Esophagus squamous epithelium (tissue), 5 donors: ENCODE measurements at regions not wholly inside any gene's neighbourhood (a gene's known extent, or its start where the extent isn't known, plus 50 kb on each side); places are given as distances from the start of the nearest gene placed in this dataset.

Experiments
- DNase-seq: peaks from one replicate; lab custom pipeline; 2025; lab: John Stamatoyannopoulos, UW
- H3K27ac ChIP-seq, 4 donors: fragments of 200-600 bp; sonication (generic); one replicate each; pipeline ENCODE4 v1.5.1; 2016 to 2019; ENCODE audit warnings: mild to moderate bottlenecking in 1 of 4
- H3K27me3 ChIP-seq, 4 donors: fragments of 200-600 bp; sonication (generic); 1 replicate in 3 of 4; 2 replicates in 1 of 4; pipeline versions ENCODE4 v1.5.1 to v1.6.0; 2017 to 2021; ENCODE audit warnings: antibody characterized with exemption in 1 of 4
- H3K36me3 ChIP-seq, 3 donors: fragments of 200-600 bp; sonication (generic); one replicate each; pipeline ENCODE4 v1.5.1; 2016 to 2019
- H3K4me1 ChIP-seq, 3 donors: fragments of 200-600 bp; sonication (generic); one replicate each; pipeline ENCODE4 v1.5.1; 2017 to 2019
- H3K4me3 ChIP-seq, 4 donors: fragments of 200-600 bp; sonication (generic); 1 replicate in 3 of 4; 2 replicates in 1 of 4; pipeline ENCODE4 v1.5.1; 2016 to 2019; ENCODE audit warnings: mild to moderate bottlenecking in 2 of 4, moderate library complexity in 1 of 4
- H3K9me3 ChIP-seq, 3 donors: fragments of 200-600 bp; sonication (generic); one replicate each; pipeline ENCODE4 v1.5.1; 2016 to 2019
- CTCF ChIP-seq, 6 experiments: fragments of 450-650 bp in 4 of 6; fragments of 200-600 bp in 2 of 6; sonication (generic) in 2 of 6; IDR thresholded peaks; one replicate each; pipeline ENCODE4 v1.5.1; 2016 to 2019; ENCODE audit warnings: antibody characterized with exemption in 6 of 6, mild to moderate bottlenecking in 4 of 6, moderate library complexity in 4 of 6
- POLR2A ChIP-seq, 4 donors: fragments of 450-650 bp; IDR thresholded peaks; one replicate each; pipeline ENCODE4 v1.6.1; 2017; ENCODE audit warnings: antibody characterized with exemption in 4 of 4, mild to moderate bottlenecking in 4 of 4, moderate library complexity in 3 of 4
- WGBS, 2 donors: methylation state at CpG; one replicate each; pipeline ENCODE4 v1.1.5; 2018; 5-methylcytosine and 5-hydroxymethylcytosine counted together
- intact Hi-C: fragments of 100-400 bp; cut with DNase I; formaldehyde crosslinking; loops from one replicate; pipeline ENCODE4 v1.15.0; 2022
- donor health status: DM: yes; HTN: yes; CAD: no.

DNA sequence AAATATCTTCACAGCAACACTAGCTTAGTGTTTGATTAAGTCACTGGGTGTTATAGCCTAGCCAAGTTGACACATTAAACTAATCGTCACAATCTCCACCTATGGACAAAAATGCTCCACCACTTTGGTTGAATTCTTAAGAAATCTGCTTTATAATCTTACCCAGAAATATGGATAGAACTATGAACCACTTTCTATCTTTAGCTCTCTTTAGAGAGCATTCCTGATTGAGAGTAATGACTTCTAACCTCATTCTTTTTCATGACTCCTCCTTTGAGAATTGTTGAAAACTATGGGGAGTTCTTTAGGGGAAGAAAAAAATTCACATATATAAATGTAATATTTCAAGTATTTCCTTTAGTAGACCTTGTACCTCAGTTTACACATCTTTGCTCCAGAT, 1282.2 kb upstream of the ZEB2 start:
- no peaks in the 10 kb centered on the region for H3K4me1 ChIP-seq
- 84 to 94% methylated on average over 1 of the region's 1 CpG for WGBS, 2 donors
- intact Hi-C loops, result no loop called here
- no peaks in the 10 kb centered on the region for H3K27me3 ChIP-seq
- no peak for DNase-seq
- TF ChIP-seq POLR2A (IDR thresholded peaks at IDR 0.05) (no peak), CTCF (IDR thresholded peaks at IDR 0.05) (no peak)
- no peaks in the 10 kb centered on the region for H3K36me3 ChIP-seq
- H3K27ac ChIP-seq, result no peak overlapping the region
- H3K9me3 ChIP-seq, result no peaks in the 10 kb centered on the region
- no peak overlapping the region for H3K4me3 ChIP-seq

DNA sequence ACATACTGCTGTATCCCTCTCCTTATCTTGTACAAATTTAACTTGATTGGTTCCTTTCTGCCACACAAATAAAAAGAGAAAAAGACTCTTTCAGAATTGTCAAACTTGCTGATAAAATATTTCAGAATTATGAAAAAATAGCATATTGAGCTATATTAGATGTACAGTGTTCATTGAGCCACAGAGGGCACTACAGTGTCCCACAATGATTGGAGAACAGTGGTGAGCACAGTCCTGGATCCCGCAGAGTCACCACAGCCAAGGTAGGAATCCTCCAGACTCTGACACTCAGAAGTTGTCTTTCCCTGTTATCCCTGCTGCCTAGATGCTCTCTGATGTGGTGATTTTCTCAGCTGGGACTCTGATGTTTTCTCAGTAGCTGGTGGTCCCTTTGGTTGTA, 1281.3 kb upstream of the ZEB2 start:
- no peaks in the 10 kb centered on the region for H3K4me1 ChIP-seq
- no peaks in the 10 kb centered on the region for H3K27me3 ChIP-seq
- no peak for TF ChIP-seq POLR2A (IDR thresholded peaks at IDR 0.05)
- no peaks in the 10 kb centered on the region for H3K9me3 ChIP-seq
- WGBS, 2 donors, result 91 to 100% methylated on average over 1 of the region's 1 CpG
- no peaks in the 10 kb centered on the region for H3K36me3 ChIP-seq
- intact Hi-C loops, result no loop called here
- H3K4me3 ChIP-seq, result no peak overlapping the region
- H3K27ac ChIP-seq, result no peak overlapping the region
- no peak for DNase-seq

DNA sequence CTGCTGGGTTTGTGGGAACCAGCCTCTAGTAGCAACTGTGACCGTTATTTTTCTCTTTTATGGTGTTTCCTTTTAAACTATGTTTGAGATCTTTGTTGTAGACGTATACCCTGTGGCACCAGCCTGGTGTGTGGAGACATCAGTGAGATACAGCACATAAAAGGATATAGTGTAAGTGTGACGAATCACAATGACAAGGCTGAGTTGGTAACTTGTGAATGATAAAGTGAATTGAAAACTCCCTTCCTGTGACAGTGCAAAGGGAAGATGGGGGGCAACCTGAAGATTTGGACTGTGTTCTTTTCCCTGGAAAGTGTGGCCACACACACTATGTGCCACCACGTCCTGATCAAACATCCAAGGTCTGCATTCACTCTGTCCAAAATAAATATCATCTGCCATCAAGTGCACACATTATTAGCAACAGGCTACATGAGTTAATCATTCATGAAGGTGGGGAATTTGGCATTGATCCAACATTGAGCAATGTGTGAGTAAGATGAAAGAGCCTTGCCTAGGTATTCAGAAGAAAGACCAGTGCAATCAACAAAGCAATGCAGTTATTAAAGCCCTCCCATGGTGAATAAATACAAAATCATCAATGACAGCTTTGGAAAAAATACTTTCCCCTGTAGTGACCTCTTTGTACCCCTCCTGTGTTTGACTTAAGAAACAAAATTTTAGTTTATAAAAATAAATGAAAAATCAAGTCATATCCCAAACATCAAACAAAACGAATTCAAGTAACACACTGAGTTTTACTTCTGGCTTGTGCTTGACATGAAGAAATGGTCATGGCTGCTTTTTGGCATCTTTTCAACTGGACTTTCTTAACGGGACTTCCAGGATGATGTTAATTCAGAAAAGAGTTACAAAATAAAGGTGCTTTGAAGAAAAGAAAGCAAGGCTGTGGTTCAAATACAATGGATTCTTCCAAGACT, 1280.5 kb upstream of the ZEB2 start:
- Histone ChIP-seq H3K4me1 (no peaks in the 10 kb centered on the region), H3K4me3 (no peak overlapping the region), H3K9me3 (no peaks in the 10 kb centered on the region), H3K36me3 (no peaks in the 10 kb centered on the region), H3K27me3 (no peaks in the 10 kb centered on the region), H3K27ac (no peak overlapping the region)
- intact Hi-C loops, result no loop called here
- DNase-seq, result no peak
- 44 to 58% methylated on average over 6 of the region's 6 CpGs for WGBS, 2 donors
- TF ChIP-seq POLR2A (IDR thresholded peaks at IDR 0.05) (no peak), CTCF (IDR thresholded peaks at IDR 0.05) (no peak)

DNA sequence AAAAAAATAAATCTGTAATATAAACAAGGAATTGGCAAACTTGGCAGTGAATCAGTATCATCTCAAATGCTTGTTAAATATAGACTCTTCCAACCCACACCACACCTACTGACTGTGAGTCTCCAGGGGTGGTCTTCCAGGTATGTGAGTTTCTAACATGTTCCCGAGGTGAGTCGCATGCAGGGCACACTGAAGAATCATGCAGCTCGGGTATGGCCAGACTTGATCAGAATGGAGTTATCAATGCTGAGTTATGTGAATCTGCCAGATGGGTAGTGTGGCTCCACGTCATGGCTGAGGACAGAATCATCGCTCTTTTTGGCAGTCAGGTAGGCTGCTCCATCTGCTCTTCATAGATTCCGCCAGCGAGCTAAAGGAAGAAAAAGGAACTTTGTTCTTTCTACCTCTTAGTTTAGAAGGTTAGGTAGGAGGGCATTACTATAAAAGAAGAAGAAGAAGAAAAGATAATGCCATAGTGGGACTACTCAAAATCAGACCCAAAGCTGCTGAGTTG, 1279.7 kb upstream of the ZEB2 start:
- no peak for TF ChIP-seq CTCF (IDR thresholded peaks at IDR 0.05)
- no peak for TF ChIP-seq POLR2A (IDR thresholded peaks at IDR 0.05)
- DNase-seq, result no peak
- Histone ChIP-seq H3K27me3 (no peaks in the 10 kb centered on the region), H3K9me3 (no peaks in the 10 kb centered on the region), H3K4me1 (no peaks in the 10 kb centered on the region), H3K36me3 (no peaks in the 10 kb centered on the region), H3K4me3 (no peak overlapping the region), H3K27ac (no peak overlapping the region)
- 87 to 91% methylated on average over 6 to 7 of the region's 7 CpGs for WGBS, 2 donors
- intact Hi-C loops, result no loop called here

DNA sequence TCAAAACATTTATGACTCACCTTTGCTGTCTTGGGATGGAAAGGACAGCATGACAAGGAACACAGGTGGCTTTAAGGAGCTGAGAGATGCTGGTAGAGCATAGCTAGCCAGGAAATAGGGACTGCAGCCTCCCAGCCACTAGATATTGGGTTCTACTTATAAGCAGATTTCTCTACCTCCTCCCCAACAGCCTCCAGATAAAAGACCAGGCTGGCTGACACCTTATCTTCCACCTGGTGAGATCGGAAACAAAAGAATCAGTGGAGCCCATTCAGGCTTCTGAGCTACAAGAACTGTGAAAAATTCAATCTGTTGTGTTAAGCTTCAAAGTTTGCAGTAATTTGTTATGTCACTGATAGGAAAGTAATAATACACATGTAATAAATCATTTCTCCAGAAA, 1278.5 kb upstream of the ZEB2 start:
- intact Hi-C loops, result no loop called here
- H3K27me3 ChIP-seq, result no peaks in the 10 kb centered on the region

More for the DNA sequence above, 1278.5 kb upstream of the ZEB2 start:
- no peak overlapping the region for H3K4me3 ChIP-seq
- no peak for DNase-seq
- no peak overlapping the region for H3K27ac ChIP-seq
- no peaks in the 10 kb centered on the region for H3K36me3 ChIP-seq
- WGBS, 2 donors, result 90 to 93% methylated on average over 1 of the region's 1 CpG
- H3K4me1 ChIP-seq, result no peaks in the 10 kb centered on the region
- TF ChIP-seq CTCF (IDR thresholded peaks at IDR 0.05) (no peak), POLR2A (IDR thresholded peaks at IDR 0.05) (no peak)
- H3K9me3 ChIP-seq, result no peaks in the 10 kb centered on the region
